ENCODE measurements at regions not wholly inside any gene's neighbourhood (a gene's known extent, or its start where the extent isn't known, plus 50 kb on each side); places are given as distances from the start of the nearest gene placed in this dataset.

GRCh38 chr10:44067432-44067831 is 317.5 kb downstream of the CXCL12 start:
- DNase-seq (ENCODE audit: low read depth), result no peak
- no peak overlapping the region for H3K4me3 ChIP-seq (ENCODE audit: control insufficient read depth, low read depth, low read length)
- no peak for TF ChIP-seq CTCF (IDR thresholded peaks at IDR 0.05; ENCODE audit: control insufficient read depth, insufficient read depth, low read depth, low read length, missing control alignments)

DNA sequence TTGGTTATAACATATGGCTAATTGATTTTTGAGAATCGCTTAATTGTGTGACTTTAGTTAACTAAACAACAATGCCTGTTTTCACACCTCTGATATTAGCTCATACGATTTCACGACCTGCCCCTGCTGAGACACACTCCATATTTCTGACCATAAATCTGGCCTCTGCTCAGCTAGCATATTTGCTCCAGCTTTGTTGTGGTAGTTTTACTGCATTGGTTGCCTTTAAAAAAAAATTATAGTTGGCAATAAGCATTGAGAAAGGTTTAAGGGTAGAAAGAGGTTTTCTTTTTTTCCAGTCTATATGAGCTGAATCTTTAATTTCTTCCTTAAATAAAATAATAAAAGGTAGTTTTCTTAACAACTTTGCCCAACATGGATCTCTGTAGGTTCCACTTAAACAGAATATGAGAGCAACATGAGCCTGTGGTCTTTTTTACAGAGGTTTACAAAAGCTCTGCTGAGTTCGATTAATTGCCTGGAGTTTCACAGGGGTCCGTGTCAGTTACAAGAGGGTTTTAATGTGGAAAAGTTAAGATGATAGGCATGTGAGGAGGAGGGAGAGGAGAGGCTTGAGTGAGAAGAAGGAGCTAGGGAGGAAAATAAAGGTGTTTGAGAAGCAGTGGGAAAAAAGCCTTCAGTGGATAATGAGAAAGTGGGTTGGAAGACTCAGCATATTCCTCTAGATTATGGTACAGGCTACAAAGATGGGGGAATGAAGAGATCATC is 318.2 kb downstream of the CXCL12 start:
- no peak for DNase-seq (ENCODE audit: low read depth)
- no peak overlapping the region for H3K4me3 ChIP-seq (ENCODE audit: control insufficient read depth, low read depth, low read length)
- TF ChIP-seq CTCF (IDR thresholded peaks at IDR 0.05; ENCODE audit: control insufficient read depth, insufficient read depth, low read depth, low read length, missing control alignments), result no peak

DNA sequence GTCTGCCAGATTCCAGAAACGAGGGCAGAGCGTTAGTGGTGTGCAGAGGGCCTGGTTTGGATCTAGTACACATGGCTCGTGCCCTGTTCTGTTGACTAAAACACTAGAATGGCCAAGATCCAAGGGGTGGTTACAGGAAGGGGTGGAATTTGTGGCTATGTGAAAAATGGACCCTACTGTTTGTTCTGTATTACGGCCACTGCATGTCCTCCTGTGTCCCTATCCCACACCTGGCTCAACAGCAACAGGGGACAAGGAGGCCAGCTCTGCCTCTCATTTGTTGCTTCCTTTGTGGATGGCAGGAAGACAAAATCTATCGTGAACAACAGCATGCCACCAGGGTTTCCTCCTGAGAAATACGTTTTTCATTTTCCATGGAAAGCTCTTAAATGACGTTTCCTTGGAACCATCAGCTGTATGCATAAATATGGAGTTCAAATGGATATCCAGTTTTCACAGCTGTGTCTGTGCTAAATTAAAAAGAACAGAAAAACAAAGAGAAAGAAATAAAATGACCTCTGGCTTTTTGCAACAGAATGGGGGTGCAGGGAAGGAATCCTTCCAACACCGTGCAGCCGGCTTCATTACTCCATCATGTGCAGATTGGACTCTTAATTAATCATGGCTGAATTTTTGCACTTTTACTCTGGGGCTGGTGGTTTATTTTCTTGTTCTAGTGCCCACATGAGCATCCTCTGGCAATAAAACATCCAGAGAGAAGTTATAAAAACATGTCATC is 318.9 kb downstream of the CXCL12 start:
- DNase-seq (ENCODE audit: low read depth), result no peak
- H3K4me3 ChIP-seq (ENCODE audit: control insufficient read depth, low read depth, low read length), result no peak overlapping the region
- no peak for TF ChIP-seq CTCF (IDR thresholded peaks at IDR 0.05; ENCODE audit: control insufficient read depth, insufficient read depth, low read depth, low read length, missing control alignments)

DNA sequence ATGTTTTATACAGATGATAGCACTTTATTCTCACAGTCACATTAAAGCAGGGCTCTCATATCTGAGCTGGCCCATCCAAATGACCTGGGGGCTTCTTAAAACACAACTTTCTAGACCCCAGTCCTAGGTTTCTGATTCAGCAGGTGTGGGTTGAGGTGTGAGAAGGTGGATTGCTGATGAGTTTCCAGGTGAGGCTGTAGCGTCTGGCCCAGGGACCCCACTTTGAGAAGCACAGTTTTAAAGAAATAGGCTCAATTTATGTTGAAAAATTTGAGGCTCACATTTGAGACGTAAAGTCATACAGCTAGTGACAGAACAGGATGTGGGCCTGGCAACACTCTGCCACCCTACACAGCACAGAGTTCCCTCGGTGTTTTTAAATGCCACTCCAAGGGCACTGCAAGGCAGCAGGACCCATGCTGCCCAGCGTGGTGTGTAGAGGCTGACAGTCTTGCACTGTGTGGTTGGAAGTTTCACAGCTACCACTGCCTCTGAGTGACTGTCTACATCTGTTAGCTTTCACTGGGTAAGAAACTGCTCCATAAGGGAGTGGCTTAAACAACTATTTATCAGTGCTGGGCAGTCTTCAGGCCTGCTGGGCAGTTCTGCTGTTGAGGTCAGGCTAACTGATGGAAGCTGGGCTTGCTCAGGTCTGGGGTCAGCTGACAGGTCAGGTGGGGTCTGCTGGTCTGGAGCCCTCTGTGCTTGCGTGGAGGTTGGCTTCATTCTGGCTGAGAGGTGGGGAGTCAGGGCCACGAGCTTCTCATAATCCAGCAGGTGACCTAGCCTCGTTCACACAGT is 319.7 kb downstream of the CXCL12 start:
- H3K4me3 ChIP-seq (ENCODE audit: control insufficient read depth, low read depth, low read length), result no peak overlapping the region
- no peak for TF ChIP-seq CTCF (IDR thresholded peaks at IDR 0.05; ENCODE audit: control insufficient read depth, insufficient read depth, low read depth, low read length, missing control alignments)

DNA sequence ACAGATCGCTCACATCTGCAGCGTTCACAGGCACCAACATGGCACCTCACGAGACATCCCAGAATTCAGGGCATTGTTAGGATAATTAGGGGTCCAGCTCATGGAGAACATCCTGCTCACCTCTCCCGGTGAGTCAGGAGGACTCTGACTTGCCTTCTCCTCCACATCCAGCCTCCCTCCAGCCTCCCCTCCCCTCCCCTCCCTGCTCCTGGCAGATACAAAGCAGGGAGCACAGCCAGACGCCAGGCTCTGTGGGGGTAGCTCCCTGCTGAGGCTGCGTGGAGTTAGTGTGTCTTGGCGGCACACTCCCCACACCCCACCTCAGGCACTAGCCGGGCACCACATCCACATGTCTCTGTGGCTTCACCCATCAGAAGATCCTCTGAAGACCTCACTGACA is 320.6 kb downstream of the CXCL12 start:
- no peak overlapping the region for H3K4me3 ChIP-seq (ENCODE audit: control insufficient read depth, low read depth, low read length)
- no peak for DNase-seq (ENCODE audit: low read depth)
- no peak for TF ChIP-seq CTCF (IDR thresholded peaks at IDR 0.05; ENCODE audit: control insufficient read depth, insufficient read depth, low read depth, low read length, missing control alignments)

More for the DNA sequence above, 319.7 kb downstream of the CXCL12 start:
- no peak for DNase-seq (ENCODE audit: low read depth)

GRCh38 chr10:44063686-44064085 is 321.2 kb downstream of the CXCL12 start:
- no peak for TF ChIP-seq CTCF (IDR thresholded peaks at IDR 0.05; ENCODE audit: control insufficient read depth, insufficient read depth, low read depth, low read length, missing control alignments)
- H3K4me3 ChIP-seq (ENCODE audit: control insufficient read depth, low read depth, low read length), result no peak overlapping the region
- DNase-seq (ENCODE audit: low read depth), result no peak
